Body of pancreas (tissue), 4 donors: ENCODE measurements at regions not wholly inside any gene's neighbourhood (a gene's known extent, or its start where the extent isn't known, plus 50 kb on each side); places are given as distances from the start of the nearest gene placed in this dataset.
"Not testable (repeated sequence)": the region's sequence is repeated elsewhere in the genome, so short reads cannot be mapped to it uniquely, and the experiment has no call there.

Source experiments
- POLR2A ChIP-seq, 3 donors: fragments of 450-650 bp; IDR thresholded peaks; one replicate each; pipeline ENCODE4 v1.6.1; 2016; ENCODE audit warnings: antibody characterized with exemption in 3 of 3, mild to moderate bottlenecking in 2 of 3
- TF ChIP-seq, protein P1 (sequence below), 7 experiments: fragments of 450-650 bp in 4 of 7; fragments of 200-600 bp in 3 of 7; sonication (generic) in 3 of 7; IDR thresholded peaks; one replicate each; pipeline ENCODE4 v1.5.1; 2016 to 2019; ENCODE audit warnings: antibody characterized with exemption in 7 of 7

DNA sequence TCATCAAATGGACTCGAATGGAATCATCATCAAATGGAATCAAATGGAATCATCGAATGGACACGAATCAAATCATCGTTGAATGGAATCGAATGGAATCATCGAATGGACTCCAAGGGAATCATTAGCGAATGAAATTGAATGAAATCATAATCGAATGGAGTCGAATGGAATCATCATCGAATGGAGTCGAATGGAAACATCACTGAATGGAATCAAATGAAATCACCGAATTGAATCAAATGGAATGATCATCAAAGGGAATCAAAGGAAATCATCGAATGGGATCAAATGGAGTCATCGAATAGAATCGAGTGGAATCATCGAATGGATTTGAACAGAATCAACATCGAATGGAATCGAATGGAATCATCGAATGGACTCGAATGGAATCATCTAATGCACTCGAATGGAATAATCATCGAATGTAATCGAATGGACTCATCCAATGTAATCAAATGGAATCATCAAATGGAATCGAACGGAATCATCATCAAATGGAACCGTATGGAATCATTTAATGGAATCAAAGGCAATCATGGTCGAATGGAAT, 232.2 kb downstream of the SHCBP1 start:
- TF ChIP-seq, protein P1, sequence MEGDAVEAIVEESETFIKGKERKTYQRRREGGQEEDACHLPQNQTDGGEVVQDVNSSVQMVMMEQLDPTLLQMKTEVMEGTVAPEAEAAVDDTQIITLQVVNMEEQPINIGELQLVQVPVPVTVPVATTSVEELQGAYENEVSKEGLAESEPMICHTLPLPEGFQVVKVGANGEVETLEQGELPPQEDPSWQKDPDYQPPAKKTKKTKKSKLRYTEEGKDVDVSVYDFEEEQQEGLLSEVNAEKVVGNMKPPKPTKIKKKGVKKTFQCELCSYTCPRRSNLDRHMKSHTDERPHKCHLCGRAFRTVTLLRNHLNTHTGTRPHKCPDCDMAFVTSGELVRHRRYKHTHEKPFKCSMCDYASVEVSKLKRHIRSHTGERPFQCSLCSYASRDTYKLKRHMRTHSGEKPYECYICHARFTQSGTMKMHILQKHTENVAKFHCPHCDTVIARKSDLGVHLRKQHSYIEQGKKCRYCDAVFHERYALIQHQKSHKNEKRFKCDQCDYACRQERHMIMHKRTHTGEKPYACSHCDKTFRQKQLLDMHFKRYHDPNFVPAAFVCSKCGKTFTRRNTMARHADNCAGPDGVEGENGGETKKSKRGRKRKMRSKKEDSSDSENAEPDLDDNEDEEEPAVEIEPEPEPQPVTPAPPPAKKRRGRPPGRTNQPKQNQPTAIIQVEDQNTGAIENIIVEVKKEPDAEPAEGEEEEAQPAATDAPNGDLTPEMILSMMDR (IDR thresholded peaks at IDR 0.05), result not testable (repeated sequence)
- TF ChIP-seq POLR2A (IDR thresholded peaks at IDR 0.05), result not testable (repeated sequence)
